ENCODE measurements at regions not wholly inside any gene's neighbourhood (a gene's known extent, or its start where the extent isn't known, plus 50 kb on each side); places are given as distances from the start of the nearest gene placed in this dataset.

GRCh38 chr16:5882087-5882640 is 784.6 kb upstream of the EEF2KMT start:
- Histone ChIP-seq H3K4me1 (ENCODE audit: control insufficient read depth in 2 of 3, insufficient read depth in 2 of 3, low read depth in 1 of 3, low read length in 3 of 3) (no peaks in the 10 kb centered on the region), H3K4me3 (ENCODE audit: low read length in 3 of 3) (no peak overlapping the region), H3K27me3 (ENCODE audit: control insufficient read depth, insufficient read depth, low read length) (no peaks in the 10 kb centered on the region), H3K9ac (ENCODE audit: low read length in 3 of 3) (no peak overlapping the region), H3K9me3 (ENCODE audit: control insufficient read depth in 2 of 3, insufficient read depth in 1 of 3, low read length in 3 of 3) (no peaks in the 10 kb centered on the region), H3K36me3 (ENCODE audit: control insufficient read depth in 2 of 3, insufficient read depth in 3 of 3, low read length in 3 of 3) (no peaks in the 10 kb centered on the region), H3K27ac (ENCODE audit: low read depth in 2 of 2, low read length in 2 of 2) (no peak overlapping the region)
- TF ChIP-seq, protein P1, sequence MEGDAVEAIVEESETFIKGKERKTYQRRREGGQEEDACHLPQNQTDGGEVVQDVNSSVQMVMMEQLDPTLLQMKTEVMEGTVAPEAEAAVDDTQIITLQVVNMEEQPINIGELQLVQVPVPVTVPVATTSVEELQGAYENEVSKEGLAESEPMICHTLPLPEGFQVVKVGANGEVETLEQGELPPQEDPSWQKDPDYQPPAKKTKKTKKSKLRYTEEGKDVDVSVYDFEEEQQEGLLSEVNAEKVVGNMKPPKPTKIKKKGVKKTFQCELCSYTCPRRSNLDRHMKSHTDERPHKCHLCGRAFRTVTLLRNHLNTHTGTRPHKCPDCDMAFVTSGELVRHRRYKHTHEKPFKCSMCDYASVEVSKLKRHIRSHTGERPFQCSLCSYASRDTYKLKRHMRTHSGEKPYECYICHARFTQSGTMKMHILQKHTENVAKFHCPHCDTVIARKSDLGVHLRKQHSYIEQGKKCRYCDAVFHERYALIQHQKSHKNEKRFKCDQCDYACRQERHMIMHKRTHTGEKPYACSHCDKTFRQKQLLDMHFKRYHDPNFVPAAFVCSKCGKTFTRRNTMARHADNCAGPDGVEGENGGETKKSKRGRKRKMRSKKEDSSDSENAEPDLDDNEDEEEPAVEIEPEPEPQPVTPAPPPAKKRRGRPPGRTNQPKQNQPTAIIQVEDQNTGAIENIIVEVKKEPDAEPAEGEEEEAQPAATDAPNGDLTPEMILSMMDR (IDR thresholded peaks at IDR 0.05; ENCODE audit: borderline replicate concordance, extremely low read depth, insufficient read depth): no peak
- no peak for FAIRE-seq
- no peak for DNase-seq
- intact Hi-C loops (cut with DNase I): no loop called here

GRCh38 chr16:5875416-5875815 is 777.8 kb upstream of the EEF2KMT start:
- no peaks in the 10 kb centered on the region for H3K27me3 ChIP-seq (ENCODE audit: control insufficient read depth, insufficient read depth, low read length)
- no peak overlapping the region for H3K9ac ChIP-seq (ENCODE audit: low read length in 3 of 3)
- no peak for DNase-seq
- H3K4me3 ChIP-seq (ENCODE audit: low read length in 3 of 3): no peak overlapping the region
- intact Hi-C loops (cut with DNase I): no loop called here
- no peaks in the 10 kb centered on the region for H3K4me1 ChIP-seq (ENCODE audit: control insufficient read depth in 2 of 3, insufficient read depth in 2 of 3, low read depth in 1 of 3, low read length in 3 of 3)
- no peak for FAIRE-seq
- H3K36me3 ChIP-seq (ENCODE audit: control insufficient read depth in 2 of 3, insufficient read depth in 3 of 3, low read length in 3 of 3): no peaks in the 10 kb centered on the region
- TF ChIP-seq, protein P1 (IDR thresholded peaks at IDR 0.05; ENCODE audit: borderline replicate concordance, extremely low read depth, insufficient read depth): no peak
- H3K27ac ChIP-seq (ENCODE audit: low read depth in 2 of 2, low read length in 2 of 2): no peak overlapping the region
- no peaks in the 10 kb centered on the region for H3K9me3 ChIP-seq (ENCODE audit: control insufficient read depth in 2 of 3, insufficient read depth in 1 of 3, low read length in 3 of 3)

DNA sequence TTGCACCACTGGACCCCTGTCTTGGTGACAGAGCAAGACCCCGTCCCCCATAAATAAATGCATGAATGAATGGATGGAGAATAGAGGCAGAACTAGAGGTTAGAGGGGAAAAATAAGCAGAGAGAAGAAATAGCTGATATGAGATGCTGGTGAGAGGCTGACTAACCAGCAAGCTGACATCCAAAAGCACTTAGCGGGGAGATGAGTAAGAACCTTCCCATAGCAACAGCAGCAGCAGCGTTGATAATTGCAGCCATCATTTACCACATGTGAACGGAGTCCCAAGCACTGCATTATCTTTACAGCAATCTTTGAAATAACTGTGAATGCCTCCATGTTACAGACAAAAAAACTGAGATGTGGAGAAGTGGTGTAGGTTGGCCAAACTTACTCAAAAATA is 777.3 kb upstream of the EEF2KMT start:
- H3K36me3 ChIP-seq (ENCODE audit: control insufficient read depth in 2 of 3, insufficient read depth in 3 of 3, low read length in 3 of 3): no peaks in the 10 kb centered on the region
- H3K4me1 ChIP-seq (ENCODE audit: control insufficient read depth in 2 of 3, insufficient read depth in 2 of 3, low read depth in 1 of 3, low read length in 3 of 3): no peaks in the 10 kb centered on the region
- intact Hi-C loops (cut with DNase I): no loop called here
- H3K9ac ChIP-seq (ENCODE audit: low read length in 3 of 3): no peak overlapping the region
- no peak for DNase-seq
- no peaks in the 10 kb centered on the region for H3K27me3 ChIP-seq (ENCODE audit: control insufficient read depth, insufficient read depth, low read length)
- H3K9me3 ChIP-seq (ENCODE audit: control insufficient read depth in 2 of 3, insufficient read depth in 1 of 3, low read length in 3 of 3): no peaks in the 10 kb centered on the region
- TF ChIP-seq, protein P1 (IDR thresholded peaks at IDR 0.05; ENCODE audit: borderline replicate concordance, extremely low read depth, insufficient read depth): no peak
- FAIRE-seq: no peak
- H3K4me3 ChIP-seq (ENCODE audit: low read length in 3 of 3): no peak overlapping the region
- no peak overlapping the region for H3K27ac ChIP-seq (ENCODE audit: low read depth in 2 of 2, low read length in 2 of 2)

DNA sequence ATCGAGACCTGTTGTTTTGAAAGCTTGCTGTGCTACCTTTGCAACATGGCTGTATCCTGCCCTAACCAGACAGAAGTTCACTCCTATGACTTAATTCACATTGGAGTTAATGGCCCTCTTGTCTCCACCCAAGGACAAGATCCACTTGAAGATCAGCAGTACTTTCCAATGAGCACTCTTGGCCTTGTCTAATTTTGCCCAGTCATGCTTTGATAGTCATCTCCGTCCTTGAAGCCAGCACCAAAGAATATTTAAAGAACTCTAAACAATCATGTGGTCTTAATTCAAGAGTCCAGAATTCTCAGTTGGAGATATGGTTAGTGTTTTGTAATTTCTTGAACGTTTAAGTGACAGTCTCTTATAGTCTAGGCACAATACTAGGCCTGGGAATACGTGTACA is 775.6 kb upstream of the EEF2KMT start:
- H3K27me3 ChIP-seq (ENCODE audit: control insufficient read depth, insufficient read depth, low read length): no peaks in the 10 kb centered on the region
- intact Hi-C loops (cut with DNase I): no loop called here

More for the DNA sequence above, 775.6 kb upstream of the EEF2KMT start:
- DNase-seq (no peak), FAIRE-seq (no peak)
- no peak overlapping the region for H3K4me3 ChIP-seq (ENCODE audit: low read length in 3 of 3)
- H3K4me1 ChIP-seq (ENCODE audit: control insufficient read depth in 2 of 3, insufficient read depth in 2 of 3, low read depth in 1 of 3, low read length in 3 of 3): no peaks in the 10 kb centered on the region
- H3K36me3 ChIP-seq (ENCODE audit: control insufficient read depth in 2 of 3, insufficient read depth in 3 of 3, low read length in 3 of 3): no peaks in the 10 kb centered on the region
- no peaks in the 10 kb centered on the region for H3K9me3 ChIP-seq (ENCODE audit: control insufficient read depth in 2 of 3, insufficient read depth in 1 of 3, low read length in 3 of 3)
- H3K9ac ChIP-seq (ENCODE audit: low read length in 3 of 3): no peak overlapping the region
- TF ChIP-seq, protein P1 (IDR thresholded peaks at IDR 0.05; ENCODE audit: borderline replicate concordance, extremely low read depth, insufficient read depth): no peak
- H3K27ac ChIP-seq (ENCODE audit: low read depth in 2 of 2, low read length in 2 of 2): no peak overlapping the region
